Vagina (tissue), 2 donors: ENCODE measurements at regions not wholly inside any gene's neighbourhood (a gene's known extent, or its start where the extent isn't known, plus 50 kb on each side); places are given as distances from the start of the nearest gene placed in this dataset.

Source experiments
- POLR2AphosphoS5 ChIP-seq, 2 donors: sonication (generic); formaldehyde crosslinking; IDR thresholded peaks; one replicate each; pipeline ENCODE4 v1.9.0; 2017; ENCODE audit warnings: antibody characterized with exemption in 2 of 2, mild to moderate bottlenecking in 2 of 2, low read depth in 1 of 2; ENCODE audit not compliant: insufficient read depth in 1 of 2
- TF ChIP-seq, protein P1 (sequence below), 3 experiments: fragments of 450-650 bp in 2 of 3; fragments of 200-600 bp in 1 of 3; sonication (generic) in 1 of 3; IDR thresholded peaks; one replicate each; pipeline ENCODE4 v1.5.1; 2017 to 2019; ENCODE audit warnings: antibody characterized with exemption in 3 of 3, mild to moderate bottlenecking in 2 of 3, moderate library complexity in 2 of 3

DNA sequence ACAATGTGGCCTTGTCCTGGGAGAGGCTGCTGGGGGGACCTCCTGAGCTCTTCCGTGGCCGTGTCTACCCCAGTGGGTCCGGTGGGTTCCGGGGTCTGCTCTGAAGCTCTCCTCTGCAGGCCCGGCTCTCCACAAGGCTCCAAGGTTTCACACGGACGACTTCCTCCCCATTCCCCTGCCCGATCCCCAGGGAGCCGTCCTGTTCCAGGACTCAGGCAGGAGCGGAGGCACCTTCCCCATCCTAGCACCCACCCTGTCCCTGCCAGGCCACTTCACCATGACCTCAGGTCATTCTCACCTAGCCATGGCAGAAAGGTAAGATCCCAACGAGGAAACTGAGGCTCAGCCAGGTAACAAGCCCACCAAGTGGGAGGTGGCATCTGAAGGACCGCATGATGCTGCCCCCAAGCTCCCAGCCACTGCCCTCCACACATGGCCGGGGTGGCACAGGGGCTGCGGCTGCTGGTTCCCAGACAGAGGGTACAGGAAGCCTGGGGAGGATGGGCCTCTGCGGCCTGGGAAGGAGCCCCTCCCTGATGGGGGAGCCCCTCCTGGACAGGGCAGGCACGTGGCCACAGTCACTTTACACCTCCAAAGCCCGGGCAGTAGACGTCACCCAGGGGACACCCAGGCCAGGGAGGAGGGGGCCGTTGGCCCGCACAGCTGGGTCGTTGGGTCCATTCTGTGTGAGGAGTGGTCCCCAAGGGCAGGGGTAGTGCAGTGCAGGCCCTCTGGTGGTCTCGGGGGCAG, 274.0 kb downstream of the NDUFA10 start:
- TF ChIP-seq POLR2AphosphoS5 (IDR thresholded peaks at IDR 0.05; ENCODE audit: insufficient read depth in 1 of 2, low read depth in 1 of 2), result no peak
- TF ChIP-seq, protein P1, sequence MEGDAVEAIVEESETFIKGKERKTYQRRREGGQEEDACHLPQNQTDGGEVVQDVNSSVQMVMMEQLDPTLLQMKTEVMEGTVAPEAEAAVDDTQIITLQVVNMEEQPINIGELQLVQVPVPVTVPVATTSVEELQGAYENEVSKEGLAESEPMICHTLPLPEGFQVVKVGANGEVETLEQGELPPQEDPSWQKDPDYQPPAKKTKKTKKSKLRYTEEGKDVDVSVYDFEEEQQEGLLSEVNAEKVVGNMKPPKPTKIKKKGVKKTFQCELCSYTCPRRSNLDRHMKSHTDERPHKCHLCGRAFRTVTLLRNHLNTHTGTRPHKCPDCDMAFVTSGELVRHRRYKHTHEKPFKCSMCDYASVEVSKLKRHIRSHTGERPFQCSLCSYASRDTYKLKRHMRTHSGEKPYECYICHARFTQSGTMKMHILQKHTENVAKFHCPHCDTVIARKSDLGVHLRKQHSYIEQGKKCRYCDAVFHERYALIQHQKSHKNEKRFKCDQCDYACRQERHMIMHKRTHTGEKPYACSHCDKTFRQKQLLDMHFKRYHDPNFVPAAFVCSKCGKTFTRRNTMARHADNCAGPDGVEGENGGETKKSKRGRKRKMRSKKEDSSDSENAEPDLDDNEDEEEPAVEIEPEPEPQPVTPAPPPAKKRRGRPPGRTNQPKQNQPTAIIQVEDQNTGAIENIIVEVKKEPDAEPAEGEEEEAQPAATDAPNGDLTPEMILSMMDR (IDR thresholded peaks at IDR 0.05), result no peak
